Peyer's patch (tissue), 4 donors: ENCODE measurements at regions not wholly inside any gene's neighbourhood (a gene's known extent, or its start where the extent isn't known, plus 50 kb on each side); places are given as distances from the start of the nearest gene placed in this dataset.

Experiments
- POLR2A ChIP-seq, 2 donors: fragments of 450-650 bp; IDR thresholded peaks; one replicate each; pipeline ENCODE4 v1.5.1; 2017; ENCODE audit warnings: antibody characterized with exemption in 2 of 2, mild to moderate bottlenecking in 2 of 2, moderate library complexity in 2 of 2
- TF ChIP-seq, protein P1 (sequence below), 6 experiments: fragments of 450-650 bp in 4 of 6; fragments of 200-600 bp in 2 of 6; sonication (generic) in 1 of 6; IDR thresholded peaks; one replicate each; pipeline ENCODE4 v1.5.1; 2017 to 2019; ENCODE audit warnings: antibody characterized with exemption in 6 of 6, mild to moderate bottlenecking in 3 of 6, moderate library complexity in 1 of 6

- no peak for TF ChIP-seq POLR2A (IDR thresholded peaks at IDR 0.05)
- TF ChIP-seq, protein P1, sequence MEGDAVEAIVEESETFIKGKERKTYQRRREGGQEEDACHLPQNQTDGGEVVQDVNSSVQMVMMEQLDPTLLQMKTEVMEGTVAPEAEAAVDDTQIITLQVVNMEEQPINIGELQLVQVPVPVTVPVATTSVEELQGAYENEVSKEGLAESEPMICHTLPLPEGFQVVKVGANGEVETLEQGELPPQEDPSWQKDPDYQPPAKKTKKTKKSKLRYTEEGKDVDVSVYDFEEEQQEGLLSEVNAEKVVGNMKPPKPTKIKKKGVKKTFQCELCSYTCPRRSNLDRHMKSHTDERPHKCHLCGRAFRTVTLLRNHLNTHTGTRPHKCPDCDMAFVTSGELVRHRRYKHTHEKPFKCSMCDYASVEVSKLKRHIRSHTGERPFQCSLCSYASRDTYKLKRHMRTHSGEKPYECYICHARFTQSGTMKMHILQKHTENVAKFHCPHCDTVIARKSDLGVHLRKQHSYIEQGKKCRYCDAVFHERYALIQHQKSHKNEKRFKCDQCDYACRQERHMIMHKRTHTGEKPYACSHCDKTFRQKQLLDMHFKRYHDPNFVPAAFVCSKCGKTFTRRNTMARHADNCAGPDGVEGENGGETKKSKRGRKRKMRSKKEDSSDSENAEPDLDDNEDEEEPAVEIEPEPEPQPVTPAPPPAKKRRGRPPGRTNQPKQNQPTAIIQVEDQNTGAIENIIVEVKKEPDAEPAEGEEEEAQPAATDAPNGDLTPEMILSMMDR (IDR thresholded peaks at IDR 0.05) = no peak
These were observed 1881.7 kb downstream of the PCDH7 start for GRCh38 chr4:32601848-32602247.
